Adrenal gland (tissue), 5 donors: ENCODE measurements at regions not wholly inside any gene's neighbourhood (a gene's known extent, or its start where the extent isn't known, plus 50 kb on each side); places are given as distances from the start of the nearest gene placed in this dataset.

Source experiments
- POLR2A ChIP-seq, 2 donors: fragments of 450-650 bp; IDR thresholded peaks; one replicate each; pipeline ENCODE4 v1.6.1; 2017; ENCODE audit warnings: antibody characterized with exemption in 2 of 2, mild to moderate bottlenecking in 2 of 2, moderate library complexity in 1 of 2
- TF ChIP-seq, protein P1 (sequence below), 6 experiments: fragments of 450-650 bp in 4 of 6; fragments of 200-600 bp in 2 of 6; sonication (generic) in 1 of 6; IDR thresholded peaks; 1 replicate in 5 of 6; 2 replicates in 1 of 6; pipeline versions ENCODE4 v1.5.1 to v1.8.0; 2016 to 2021; ENCODE audit warnings: antibody characterized with exemption in 6 of 6, mild to moderate bottlenecking in 2 of 6, moderate library complexity in 1 of 6
- donor health status: DM: no; HTN: no; CAD: no.

DNA sequence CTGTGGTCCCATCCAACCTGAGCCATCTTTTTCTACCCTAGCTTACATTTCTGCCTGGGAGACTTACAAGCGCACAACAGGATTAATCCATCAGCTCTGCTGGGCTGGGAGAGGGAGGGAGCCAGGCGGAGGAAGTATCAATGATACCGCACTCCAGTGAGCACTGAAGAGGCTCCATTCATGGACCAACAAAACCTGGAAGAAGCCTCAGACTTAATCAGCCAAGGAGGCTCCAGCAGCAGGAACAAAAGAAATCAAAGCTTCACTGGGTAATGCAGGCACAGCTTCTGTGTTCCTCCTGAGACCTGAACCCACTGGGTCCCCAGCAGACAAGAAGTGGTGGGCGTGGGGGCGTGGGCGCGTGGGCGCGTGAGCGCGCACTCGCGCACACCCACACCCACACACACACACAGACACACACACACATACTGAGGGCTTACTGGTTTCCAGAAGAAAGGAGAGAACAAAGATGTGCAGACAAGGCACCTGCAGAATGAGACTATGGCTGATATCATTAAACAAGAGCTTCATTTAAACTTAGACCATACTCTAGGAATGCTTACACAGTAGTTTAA, 87.0 kb upstream of the BOC start:
- TF ChIP-seq POLR2A (IDR thresholded peaks at IDR 0.05) = no peak
- TF ChIP-seq, protein P1, sequence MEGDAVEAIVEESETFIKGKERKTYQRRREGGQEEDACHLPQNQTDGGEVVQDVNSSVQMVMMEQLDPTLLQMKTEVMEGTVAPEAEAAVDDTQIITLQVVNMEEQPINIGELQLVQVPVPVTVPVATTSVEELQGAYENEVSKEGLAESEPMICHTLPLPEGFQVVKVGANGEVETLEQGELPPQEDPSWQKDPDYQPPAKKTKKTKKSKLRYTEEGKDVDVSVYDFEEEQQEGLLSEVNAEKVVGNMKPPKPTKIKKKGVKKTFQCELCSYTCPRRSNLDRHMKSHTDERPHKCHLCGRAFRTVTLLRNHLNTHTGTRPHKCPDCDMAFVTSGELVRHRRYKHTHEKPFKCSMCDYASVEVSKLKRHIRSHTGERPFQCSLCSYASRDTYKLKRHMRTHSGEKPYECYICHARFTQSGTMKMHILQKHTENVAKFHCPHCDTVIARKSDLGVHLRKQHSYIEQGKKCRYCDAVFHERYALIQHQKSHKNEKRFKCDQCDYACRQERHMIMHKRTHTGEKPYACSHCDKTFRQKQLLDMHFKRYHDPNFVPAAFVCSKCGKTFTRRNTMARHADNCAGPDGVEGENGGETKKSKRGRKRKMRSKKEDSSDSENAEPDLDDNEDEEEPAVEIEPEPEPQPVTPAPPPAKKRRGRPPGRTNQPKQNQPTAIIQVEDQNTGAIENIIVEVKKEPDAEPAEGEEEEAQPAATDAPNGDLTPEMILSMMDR (IDR thresholded peaks at IDR 0.05) = no peak
